Astrocyte (in vitro differentiated cells and primary cell): ENCODE measurements at regions not wholly inside any gene's neighbourhood (a gene's known extent, or its start where the extent isn't known, plus 50 kb on each side); places are given as distances from the start of the nearest gene placed in this dataset.

Source experiments
- DNase-seq: peaks from one replicate; pipeline ENCODE4 v3.0.0-alpha.2; 2010; ENCODE audit warnings: low read depth
- FAIRE-seq: peaks from 2 replicates; lab custom pipeline; 2011; peaks lifted over from hg19 to GRCh38; lab: Jason Lieb, UNC
- H2AFZ ChIP-seq: 2 replicates; pipeline ENCODE4 v1.6.0; 2012; ENCODE audit warnings: low read depth, low read length, inconsistent platforms
- H3K27ac ChIP-seq: 2 replicates; pipeline ENCODE4 v1.5.1; 2011; ENCODE audit warnings: low read depth, low read length, inconsistent platforms
- H3K27me3 ChIP-seq: 2 replicates; pipeline ENCODE4 v1.6.0; 2011; ENCODE audit warnings: low read length, inconsistent platforms; ENCODE audit not compliant: insufficient read depth
- H3K36me3 ChIP-seq: 2 replicates; pipeline ENCODE4 v1.5.1; 2011; ENCODE audit warnings: low read length, inconsistent platforms; ENCODE audit not compliant: insufficient read depth
- H3K4me1 ChIP-seq: 2 replicates; pipeline ENCODE4 v1.5.1; 2011; ENCODE audit warnings: low read length, inconsistent platforms; ENCODE audit not compliant: insufficient read depth
- H3K4me2 ChIP-seq: 2 replicates; pipeline ENCODE4 v1.6.0; 2012; ENCODE audit warnings: low read length, inconsistent platforms
- H3K4me3 ChIP-seq: 2 replicates; pipeline ENCODE4 v1.5.1; 2011; ENCODE audit warnings: low read depth, mild to moderate bottlenecking, low read length, inconsistent platforms; ENCODE audit not compliant: insufficient read depth
- H3K79me2 ChIP-seq: 2 replicates; pipeline ENCODE4 v1.6.0; 2012; ENCODE audit warnings: mild to moderate bottlenecking, low read length, inconsistent platforms; ENCODE audit not compliant: insufficient read depth
- H3K9ac ChIP-seq: 2 replicates; pipeline ENCODE4 v1.6.0; 2012; ENCODE audit warnings: mild to moderate bottlenecking, low read length, inconsistent platforms
- H3K9me3 ChIP-seq: 2 replicates; pipeline ENCODE4 v1.5.1; 2012; ENCODE audit warnings: low read depth, mild to moderate bottlenecking, low read length, inconsistent platforms; ENCODE audit not compliant: insufficient read depth
- H4K20me1 ChIP-seq: 2 replicates; pipeline ENCODE4 v1.6.0; 2012; ENCODE audit warnings: low read length, inconsistent platforms; ENCODE audit not compliant: insufficient read depth
- H3K27ac Mint-ChIP-seq: one replicate; pipeline ENCODE4 v1.8.0; 2021; ENCODE audit warnings: mild to moderate bottlenecking, mixed read lengths; ENCODE audit not compliant: unreplicated experiment
- H3K27me3 Mint-ChIP-seq: one replicate; pipeline ENCODE4 v1.8.0; 2021; ENCODE audit warnings: low read depth, mixed read lengths; ENCODE audit not compliant: unreplicated experiment
- H3K36me3 Mint-ChIP-seq: one replicate; pipeline ENCODE4 v1.8.0; 2021; ENCODE audit warnings: low read depth, mixed read lengths; ENCODE audit not compliant: unreplicated experiment
- H3K4me1 Mint-ChIP-seq: one replicate; pipeline ENCODE4 v1.8.0; 2021; ENCODE audit warnings: low read depth, mixed read lengths; ENCODE audit not compliant: unreplicated experiment
- H3K4me3 Mint-ChIP-seq: one replicate; pipeline ENCODE4 v1.8.0; 2021; ENCODE audit warnings: mild to moderate bottlenecking, moderate library complexity, mixed read lengths; ENCODE audit not compliant: unreplicated experiment
- H3K9me3 Mint-ChIP-seq: one replicate; pipeline ENCODE4 v1.8.0; 2021; ENCODE audit warnings: mild to moderate bottlenecking, mixed read lengths; ENCODE audit not compliant: unreplicated experiment
- CTCF ChIP-seq: IDR thresholded peaks from 2 replicates; pipeline ENCODE4 v1.5.1; 2011; ENCODE audit warnings: low read depth, mild to moderate bottlenecking, inconsistent platforms, low read length, moderate library complexity; ENCODE audit not compliant: insufficient read depth
- EZH2 ChIP-seq: IDR thresholded peaks from 2 replicates; pipeline ENCODE4 v1.6.1; 2012; ENCODE audit warnings: mild to moderate bottlenecking, low read length, inconsistent platforms; ENCODE audit not compliant: insufficient read depth

- no peak for DNase-seq
- Mint-ChIP-seq H3K4me3 (no peak overlapping the region), H3K4me1 (no peaks in the 10 kb centered on the region), H3K9me3 (no peaks in the 10 kb centered on the region), H3K27me3 (no peaks in the 10 kb centered on the region), H3K27ac (no peak overlapping the region), H3K36me3 (no peaks in the 10 kb centered on the region)
- Histone ChIP-seq H3K79me2 (no peaks in the 10 kb centered on the region), H3K4me3 (no peak overlapping the region), H3K9me3 (no peaks in the 10 kb centered on the region), H2AFZ (no peak overlapping the region), H3K27me3 (no peaks in the 10 kb centered on the region), H3K9ac (no peak overlapping the region), H3K27ac (no peak overlapping the region), H3K36me3 (no peaks in the 10 kb centered on the region), H4K20me1 (no peaks in the 10 kb centered on the region), H3K4me2 (no peak overlapping the region), H3K4me1 (no peaks in the 10 kb centered on the region)
- no peak for FAIRE-seq
- TF ChIP-seq CTCF (no peak), EZH2 (no peak)
Observed at GRCh38 chr7:84939442-84939841, 247.4 kb downstream of the SEMA3D start.

GRCh38 chr7:84924353-84924752 is 262.5 kb downstream of the SEMA3D start:
- Histone ChIP-seq H3K4me3 (no peak overlapping the region), H3K9me3 (no peaks in the 10 kb centered on the region), H2AFZ (no peak overlapping the region), H3K79me2 (no peaks in the 10 kb centered on the region), H3K4me1 (no peaks in the 10 kb centered on the region), H3K36me3 (no peaks in the 10 kb centered on the region), H4K20me1 (no peaks in the 10 kb centered on the region), H3K27me3 (no peaks in the 10 kb centered on the region), H3K9ac (no peak overlapping the region), H3K4me2 (no peak overlapping the region), H3K27ac (no peak overlapping the region)
- Mint-ChIP-seq H3K27me3 (no peaks in the 10 kb centered on the region), H3K9me3 (peaks cover 8% of the 10 kb centered on the region), H3K4me3 (no peak overlapping the region), H3K27ac (no peak overlapping the region), H3K36me3 (no peaks in the 10 kb centered on the region), H3K4me1 (peaks cover 4% of the 10 kb centered on the region)
- TF ChIP-seq CTCF = no peak
- TF ChIP-seq EZH2 = no peak
- DNase-seq (no peak), FAIRE-seq (no peak)

GRCh38 chr7:84923348-84923747 is 263.5 kb downstream of the SEMA3D start:
- no peak for FAIRE-seq
- H3K27me3 Mint-ChIP-seq = no peaks in the 10 kb centered on the region
- no peak overlapping the region for H3K4me3 ChIP-seq
- H3K4me1 Mint-ChIP-seq = peaks cover 4% of the 10 kb centered on the region
- no peaks in the 10 kb centered on the region for H4K20me1 ChIP-seq
- H3K79me2 ChIP-seq = no peaks in the 10 kb centered on the region
- DNase-seq = no peak
- H3K9me3 Mint-ChIP-seq = peaks cover 9% of the 10 kb centered on the region
- no peaks in the 10 kb centered on the region for H3K36me3 Mint-ChIP-seq
- no peaks in the 10 kb centered on the region for H3K27me3 ChIP-seq
- H3K4me2 ChIP-seq = no peak overlapping the region
- no peaks in the 10 kb centered on the region for H3K4me1 ChIP-seq
- no peak for TF ChIP-seq EZH2
- TF ChIP-seq CTCF = no peak
- no peaks in the 10 kb centered on the region for H3K9me3 ChIP-seq
- no peak overlapping the region for H3K27ac Mint-ChIP-seq
- H2AFZ ChIP-seq = no peak overlapping the region
- no peak overlapping the region for H3K9ac ChIP-seq
- no peaks in the 10 kb centered on the region for H3K36me3 ChIP-seq
- no peak overlapping the region for H3K27ac ChIP-seq
- no peak overlapping the region for H3K4me3 Mint-ChIP-seq
